HFF-Myc (cell line): ENCODE measurements at regions not wholly inside any gene's neighbourhood (a gene's known extent, or its start where the extent isn't known, plus 50 kb on each side); places are given as distances from the start of the nearest gene placed in this dataset.

Source experiments
- DNase-seq: peaks from one replicate; pipeline ENCODE4 v3.0.0-alpha.2; 2011; ENCODE audit warnings: low read depth; ENCODE audit errors: extremely low read depth
- H3K4me3 ChIP-seq: replicated peaks from 2 replicates; pipeline ENCODE4 v1.5.1; 2011; ENCODE audit warnings: low read depth, mild to moderate bottlenecking, control low read depth, low read length
- TF ChIP-seq, protein P1 (sequence below): IDR thresholded peaks from 2 replicates; pipeline ENCODE4 v1.5.1; 2012; ENCODE audit warnings: mild to moderate bottlenecking, low read depth, low read length, control low read depth; ENCODE audit errors: missing control alignments

DNA sequence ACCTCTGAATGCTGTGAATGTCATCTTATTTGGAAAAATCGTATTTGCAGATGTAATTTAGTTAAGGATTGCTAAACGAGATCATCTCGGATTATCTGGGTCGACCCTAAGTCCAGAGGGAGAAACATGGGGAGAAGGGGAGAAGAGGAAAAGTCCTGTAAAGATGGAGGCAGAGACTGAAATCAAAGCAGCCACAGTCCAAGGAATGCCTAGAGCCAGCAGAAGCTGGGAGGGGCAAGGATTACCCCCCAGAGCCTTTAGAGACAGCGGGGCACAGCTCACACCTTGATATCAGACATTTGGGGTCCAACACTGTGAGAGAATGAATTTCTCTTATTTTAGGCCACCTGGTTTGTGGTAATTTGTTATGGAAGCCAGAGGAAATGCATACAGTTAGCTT lies 104.9 kb upstream of the YPEL5 start:
- DNase-seq = no peak
- no peak overlapping the region for H3K4me3 ChIP-seq
- TF ChIP-seq, protein P1, sequence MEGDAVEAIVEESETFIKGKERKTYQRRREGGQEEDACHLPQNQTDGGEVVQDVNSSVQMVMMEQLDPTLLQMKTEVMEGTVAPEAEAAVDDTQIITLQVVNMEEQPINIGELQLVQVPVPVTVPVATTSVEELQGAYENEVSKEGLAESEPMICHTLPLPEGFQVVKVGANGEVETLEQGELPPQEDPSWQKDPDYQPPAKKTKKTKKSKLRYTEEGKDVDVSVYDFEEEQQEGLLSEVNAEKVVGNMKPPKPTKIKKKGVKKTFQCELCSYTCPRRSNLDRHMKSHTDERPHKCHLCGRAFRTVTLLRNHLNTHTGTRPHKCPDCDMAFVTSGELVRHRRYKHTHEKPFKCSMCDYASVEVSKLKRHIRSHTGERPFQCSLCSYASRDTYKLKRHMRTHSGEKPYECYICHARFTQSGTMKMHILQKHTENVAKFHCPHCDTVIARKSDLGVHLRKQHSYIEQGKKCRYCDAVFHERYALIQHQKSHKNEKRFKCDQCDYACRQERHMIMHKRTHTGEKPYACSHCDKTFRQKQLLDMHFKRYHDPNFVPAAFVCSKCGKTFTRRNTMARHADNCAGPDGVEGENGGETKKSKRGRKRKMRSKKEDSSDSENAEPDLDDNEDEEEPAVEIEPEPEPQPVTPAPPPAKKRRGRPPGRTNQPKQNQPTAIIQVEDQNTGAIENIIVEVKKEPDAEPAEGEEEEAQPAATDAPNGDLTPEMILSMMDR = no peak

DNA sequence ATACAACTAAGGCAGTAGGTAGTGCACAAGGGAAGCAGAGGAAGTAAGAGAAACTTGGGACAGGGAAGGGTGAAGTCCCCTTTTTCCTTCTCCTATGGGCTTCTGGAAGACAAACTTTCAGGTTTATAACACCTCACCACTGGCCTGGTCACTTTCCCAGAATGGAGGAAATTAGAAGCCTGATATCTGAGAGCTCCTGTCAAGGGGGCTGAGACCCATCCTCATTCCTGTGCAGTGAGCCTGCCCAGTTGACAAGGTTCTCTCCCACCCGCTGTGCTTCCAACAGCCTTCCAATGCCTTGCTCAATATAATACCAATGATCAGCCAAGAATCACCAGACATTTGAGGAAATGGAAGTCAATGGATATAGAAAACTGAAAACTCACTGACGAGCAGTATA lies 100.4 kb upstream of the YPEL5 start:
- TF ChIP-seq, protein P1 = no peak
- no peak for DNase-seq
- H3K4me3 ChIP-seq = no peak overlapping the region

DNA sequence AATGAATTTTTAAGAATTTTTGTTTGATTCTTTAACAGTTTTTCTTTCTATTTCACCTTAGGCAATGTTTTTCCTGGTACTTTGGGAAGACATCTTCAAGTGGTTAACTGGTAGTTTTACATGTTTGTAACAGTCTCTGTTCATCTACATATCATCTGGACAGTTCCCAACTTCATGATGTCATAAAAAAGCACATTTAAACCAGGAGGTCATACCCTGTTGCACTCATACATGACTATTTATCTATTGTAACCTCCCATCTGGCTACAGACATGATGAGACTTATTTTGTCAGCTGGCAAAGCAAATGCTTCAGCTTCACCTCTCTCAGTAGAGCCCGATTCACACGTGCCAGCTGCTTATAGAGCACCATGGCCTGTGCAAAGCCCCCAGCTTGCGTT lies 99.8 kb upstream of the YPEL5 start:
- no peak overlapping the region for H3K4me3 ChIP-seq
- DNase-seq = no peak
- TF ChIP-seq, protein P1 = no peak

DNA sequence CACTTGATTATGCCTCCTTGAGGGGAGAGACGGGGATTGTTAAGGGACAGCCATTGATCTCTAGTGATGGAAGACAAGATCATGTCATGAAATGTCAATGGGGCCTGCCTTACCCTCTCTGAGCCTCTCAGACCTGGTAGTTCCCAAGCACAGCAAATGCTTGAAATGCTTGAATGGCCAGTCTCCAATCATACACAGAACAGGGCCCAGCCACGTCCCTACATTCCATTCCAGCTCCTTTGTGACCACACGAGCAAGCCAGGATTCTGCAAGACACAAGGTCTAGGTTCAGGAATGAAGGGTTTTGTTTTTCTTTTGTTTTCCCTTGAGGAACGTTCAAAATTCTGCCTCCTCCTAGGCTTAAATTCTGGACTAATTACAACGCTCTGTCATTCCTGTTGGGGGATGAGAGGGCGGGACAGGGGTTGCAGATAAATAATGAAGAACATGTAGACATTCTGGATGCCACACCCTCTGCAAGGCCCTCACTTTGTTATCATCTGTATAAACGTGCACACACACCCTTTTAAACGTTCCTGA lies 98.1 kb upstream of the YPEL5 start:
- no peak overlapping the region for H3K4me3 ChIP-seq
- no peak for DNase-seq
- TF ChIP-seq, protein P1 = no peak

DNA sequence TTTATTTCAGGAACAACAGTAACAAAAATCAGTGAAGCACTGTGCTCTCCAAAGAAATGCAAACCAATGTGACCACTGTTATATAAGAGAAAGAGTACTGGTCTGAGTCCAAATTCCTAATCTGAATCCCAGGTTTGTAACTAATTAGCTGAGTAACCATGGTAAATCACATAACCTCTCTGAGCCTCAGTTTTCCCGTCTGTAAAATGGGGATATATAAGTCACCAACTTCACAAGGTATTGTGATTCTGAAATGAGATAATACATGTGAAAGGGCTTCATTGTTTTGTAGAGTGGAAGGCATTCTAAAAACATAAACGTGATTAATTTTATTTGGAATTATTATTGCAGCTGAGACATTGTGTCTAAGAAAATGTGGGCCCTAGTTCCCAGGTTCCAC lies 91.3 kb upstream of the YPEL5 start:
- no peak overlapping the region for H3K4me3 ChIP-seq
- TF ChIP-seq, protein P1 = no peak
- no peak for DNase-seq

DNA sequence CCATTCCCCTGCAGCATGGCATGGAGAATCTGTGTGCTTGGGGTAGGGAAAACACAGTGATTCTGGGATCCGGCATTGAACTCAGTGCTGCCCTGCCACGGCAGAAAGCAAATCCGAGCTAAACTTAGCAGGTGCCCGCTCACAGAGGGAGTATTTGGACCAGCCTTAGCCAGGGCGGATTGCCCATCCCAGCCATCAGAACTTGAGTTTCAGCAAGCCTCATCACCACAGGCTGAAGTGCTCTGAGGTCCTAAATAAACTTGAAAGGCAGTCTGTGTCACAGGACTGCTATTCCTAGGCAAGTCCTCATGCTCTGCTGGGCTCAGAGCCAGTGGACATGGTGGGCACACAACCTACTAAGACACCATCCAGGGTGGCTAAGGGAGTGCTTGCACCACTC lies 86.2 kb upstream of the YPEL5 start:
- TF ChIP-seq, protein P1 = no peak
- no peak for DNase-seq
- H3K4me3 ChIP-seq = no peak overlapping the region

DNA sequence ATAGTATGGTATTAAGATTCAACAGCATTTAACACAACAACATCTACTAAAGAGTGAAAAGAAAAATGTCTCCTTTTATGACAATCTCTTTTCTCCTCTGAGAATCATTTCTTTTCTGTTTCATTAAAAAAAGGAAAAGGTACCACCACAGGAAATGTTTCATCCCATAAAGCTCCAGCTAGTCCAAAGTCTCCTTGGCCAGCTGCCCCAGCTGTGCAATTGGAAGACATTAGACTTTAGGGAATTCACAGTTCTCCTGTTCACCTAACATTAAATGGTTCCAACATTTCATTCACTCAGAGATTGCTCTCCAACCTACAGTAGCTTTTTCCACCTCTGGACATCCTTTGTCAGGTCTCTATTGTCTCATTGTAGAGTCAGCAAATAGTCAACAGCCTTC lies 78.7 kb upstream of the YPEL5 start:
- H3K4me3 ChIP-seq = no peak overlapping the region
- no peak for DNase-seq
- TF ChIP-seq, protein P1 = no peak
